NCI-H1105 treated with DMSO at 0.1 percent for 48 hours (cell line): ENCODE measurements at regions not wholly inside any gene's neighbourhood (a gene's known extent, or its start where the extent isn't known, plus 50 kb on each side); places are given as distances from the start of the nearest gene placed in this dataset.
"Not testable (repeated sequence)": the region's sequence is repeated elsewhere in the genome, so short reads cannot be mapped to it uniquely, and the experiment has no call there.

Experiments
- DNase-seq: peaks from one replicate; lab custom pipeline; 2025; lab: John Stamatoyannopoulos, UW

DNA sequence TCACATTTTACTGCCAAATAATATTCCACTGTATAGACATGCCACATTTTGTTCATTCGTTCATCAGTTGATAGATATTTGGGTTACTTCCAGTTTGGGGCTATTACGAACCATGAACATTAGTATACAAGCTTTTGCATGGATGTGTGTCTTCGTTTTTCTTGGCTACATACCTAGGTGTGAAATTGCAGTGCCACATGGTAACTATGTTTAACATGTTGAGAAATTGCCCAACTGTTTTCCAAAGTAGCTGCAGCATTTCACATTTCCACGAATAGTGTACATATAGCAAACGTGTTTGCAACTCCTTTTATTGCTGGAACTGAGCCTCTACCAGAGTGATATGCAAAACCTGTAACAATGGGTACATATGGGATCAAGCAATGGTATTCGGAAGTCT, 221.5 kb downstream of the VEGFC start:
- DNase-seq: no peak

DNA sequence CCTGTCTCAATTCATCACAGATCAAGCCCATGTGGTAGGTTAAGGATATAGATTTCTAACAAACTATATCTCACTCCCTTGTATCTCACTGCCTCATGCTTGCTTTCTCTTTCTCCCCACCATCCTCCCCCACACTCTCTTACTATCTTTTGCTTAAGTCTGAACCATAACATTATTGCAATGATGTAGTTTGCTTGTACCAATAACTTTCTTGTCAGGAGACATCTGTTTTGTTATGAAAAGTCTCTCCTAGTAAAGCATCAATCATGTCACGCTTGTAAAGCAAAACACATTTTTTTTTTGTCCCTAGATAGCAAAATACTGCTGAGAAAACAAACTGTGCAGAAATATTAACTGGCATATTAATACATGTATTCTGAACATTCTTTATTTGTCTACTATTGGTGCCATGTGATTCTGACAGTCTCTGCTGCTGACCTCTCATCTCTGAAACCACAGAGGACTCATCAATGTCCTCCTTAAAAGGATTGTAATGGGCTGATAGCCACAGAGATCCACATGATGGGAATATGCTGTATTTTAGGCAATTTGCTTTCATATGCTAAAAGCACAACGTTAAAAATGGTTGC, 217.5 kb downstream of the VEGFC start:
- DNase-seq: no peak

DNA sequence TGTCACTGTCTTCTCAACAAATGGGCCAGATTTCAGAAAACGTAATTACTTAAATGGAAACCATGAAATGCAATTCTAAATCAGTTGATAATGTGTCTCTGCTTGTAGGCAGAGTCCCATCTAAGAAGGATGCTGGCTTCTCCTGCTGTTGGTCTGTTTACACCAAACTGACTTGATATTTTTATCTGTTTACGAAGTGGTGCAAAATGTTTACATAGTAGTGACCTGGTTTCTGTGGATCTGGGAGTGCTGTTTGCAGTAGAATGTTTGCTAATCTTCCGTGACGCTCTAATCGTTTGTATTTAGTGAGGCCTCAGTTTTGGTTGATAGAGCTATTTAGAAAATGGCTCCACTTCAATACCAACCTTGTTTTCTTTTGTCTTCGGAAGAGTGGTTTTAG, 213.5 kb downstream of the VEGFC start:
- no peak for DNase-seq

DNA sequence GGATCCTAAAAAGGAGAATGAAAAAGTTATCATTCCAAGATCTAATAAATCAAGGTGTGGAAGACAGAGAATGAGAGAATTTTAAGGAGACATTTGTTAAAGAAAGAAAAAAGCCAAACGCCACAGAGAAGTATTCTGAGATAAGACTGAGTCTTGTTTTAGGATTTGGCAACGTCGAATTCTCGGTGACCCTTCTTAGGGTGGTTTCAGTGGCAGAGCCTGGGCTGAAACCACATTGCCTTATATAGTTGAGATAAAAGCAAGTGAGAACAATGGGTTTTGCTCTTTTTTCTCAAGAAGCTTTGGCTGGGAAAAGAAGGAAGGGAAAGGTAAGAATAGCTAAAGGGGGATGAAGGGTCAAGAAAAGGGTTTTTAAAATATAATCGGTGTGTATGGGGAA, 209.4 kb downstream of the VEGFC start:
- no peak for DNase-seq

DNA sequence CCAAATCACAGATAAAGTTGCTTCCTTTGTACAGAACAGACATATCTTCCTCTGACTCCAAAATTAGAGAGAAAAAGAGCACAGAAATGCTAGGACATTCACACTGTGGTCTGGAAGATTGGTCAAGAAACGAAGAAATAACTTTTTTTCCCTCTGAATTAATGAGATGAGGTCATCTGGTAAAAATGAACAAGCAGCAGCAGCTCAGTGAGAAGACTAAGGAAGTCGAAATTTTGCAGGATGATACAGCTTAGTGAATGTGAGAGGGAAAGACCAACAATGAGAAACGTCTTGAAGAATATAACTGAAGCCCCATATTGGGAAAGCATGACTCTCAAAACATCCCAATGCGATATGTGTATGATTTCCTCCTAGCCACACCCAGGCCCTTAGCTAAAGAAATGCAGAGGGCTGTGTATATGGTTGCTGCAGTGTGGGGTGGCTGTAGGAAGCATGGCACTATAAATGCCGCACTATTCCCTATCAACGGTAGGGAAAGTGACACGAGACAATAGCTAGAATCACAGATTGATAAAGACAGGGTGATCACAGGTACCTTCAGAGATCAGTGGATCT, 208.6 kb downstream of the VEGFC start:
- no peak for DNase-seq

DNA sequence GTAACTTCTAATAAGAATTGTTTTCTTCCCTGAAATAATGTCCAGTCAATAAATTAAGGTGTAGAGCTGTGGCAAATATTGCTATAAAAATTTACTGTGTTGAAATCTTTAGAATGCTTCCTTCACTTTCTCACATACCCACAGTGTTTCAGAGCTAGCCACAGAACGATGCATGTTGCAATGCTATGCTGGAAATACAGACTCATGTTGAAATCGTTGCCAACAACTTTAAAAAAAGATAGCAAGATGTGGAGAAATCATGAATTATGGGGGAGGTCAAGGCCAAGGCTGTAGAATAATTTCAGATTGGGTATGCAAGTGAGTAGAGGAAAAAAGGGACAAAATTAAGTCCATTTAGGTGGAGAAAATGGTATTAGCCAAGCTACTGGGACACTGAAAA, 204.8 kb downstream of the VEGFC start:
- DNase-seq: no peak

DNA sequence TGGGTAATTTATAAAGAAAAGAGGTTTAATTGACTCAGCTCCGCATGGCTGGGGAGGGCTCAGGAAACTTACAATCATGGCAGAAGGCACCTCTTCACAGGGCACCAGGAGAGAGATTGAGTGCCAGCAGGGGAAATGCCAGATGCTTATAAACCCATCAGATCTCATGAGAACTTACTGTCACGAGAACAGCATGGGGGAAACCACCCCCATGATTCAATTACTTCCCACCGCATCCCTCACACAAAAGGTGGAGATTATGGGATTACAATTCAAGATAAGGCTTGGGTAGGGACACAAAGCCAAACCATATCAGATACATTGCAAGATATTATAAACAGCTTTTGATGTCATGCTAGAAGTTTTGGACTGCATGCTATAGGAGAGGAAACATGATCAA, 204.3 kb downstream of the VEGFC start:
- no peak for DNase-seq

DNA sequence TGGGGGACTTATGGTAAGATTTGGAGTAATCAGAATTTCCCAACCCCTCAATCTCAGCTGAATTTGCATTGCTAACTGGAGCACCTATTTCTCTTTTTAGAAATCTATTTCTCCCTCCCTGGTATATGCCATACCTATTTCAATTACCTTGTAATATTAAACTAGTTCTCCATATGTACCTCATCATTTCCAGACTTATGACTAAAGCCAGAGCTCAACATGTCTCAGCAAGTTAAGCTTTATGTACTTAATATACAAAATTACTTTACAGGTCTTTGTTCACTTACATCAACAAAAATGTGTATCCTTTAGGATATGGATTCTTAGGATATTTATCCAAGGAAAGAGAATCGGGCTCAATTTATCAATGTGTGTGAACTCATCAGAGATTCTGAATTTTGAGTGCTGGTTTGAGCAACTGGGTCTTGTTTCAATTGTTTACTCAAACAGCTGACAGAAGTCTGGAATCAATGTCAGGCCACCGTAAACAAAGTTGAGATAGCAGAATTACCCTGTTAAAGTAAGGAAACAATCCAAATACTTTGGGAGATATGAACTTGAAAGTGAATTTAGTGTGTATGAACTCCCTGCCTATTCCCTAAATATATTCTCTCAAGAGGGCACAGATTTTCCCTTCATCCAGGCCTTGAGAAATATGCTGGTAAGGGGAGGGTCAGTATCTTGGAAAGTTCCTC, 199.6 kb downstream of the VEGFC start:
- no peak for DNase-seq

DNA sequence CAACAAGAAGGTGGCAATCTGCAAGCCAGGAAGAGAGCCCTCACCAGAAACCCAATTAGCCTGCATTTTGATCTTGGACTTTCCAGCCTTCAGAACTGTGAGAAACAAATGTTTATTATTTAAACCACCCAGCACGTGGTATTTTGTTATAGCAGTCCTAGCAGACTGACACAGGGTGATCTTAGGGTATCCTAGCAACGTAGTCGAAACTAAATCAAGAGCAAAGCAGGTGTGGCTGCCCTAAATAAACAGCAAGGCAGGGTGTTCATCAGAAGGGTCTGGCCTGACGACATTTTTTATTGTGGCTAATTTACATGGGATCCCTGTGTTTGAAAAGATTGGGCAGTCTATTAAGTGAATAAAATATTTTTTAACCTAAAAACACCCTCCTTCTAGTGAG, 198.8 kb downstream of the VEGFC start:
- DNase-seq: no peak

DNA sequence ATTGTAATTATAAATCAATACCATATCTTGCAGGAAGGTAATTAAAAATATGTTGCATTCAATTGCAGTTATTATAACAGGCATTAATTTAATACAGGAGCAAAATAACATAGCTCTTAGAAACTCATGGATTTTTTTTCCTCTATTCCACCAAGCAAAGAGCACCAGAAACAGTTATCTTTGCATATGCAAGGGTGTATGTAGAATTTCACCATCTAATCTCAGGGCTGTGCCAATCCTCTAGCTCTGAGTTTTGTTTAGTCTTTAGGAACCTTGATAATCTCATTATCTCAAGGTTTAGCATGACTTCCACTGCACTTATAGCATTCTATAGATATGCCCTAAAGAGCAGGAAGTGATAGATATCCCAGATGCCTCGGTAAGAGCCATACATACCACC, 197.5 kb downstream of the VEGFC start:
- no peak for DNase-seq

DNA sequence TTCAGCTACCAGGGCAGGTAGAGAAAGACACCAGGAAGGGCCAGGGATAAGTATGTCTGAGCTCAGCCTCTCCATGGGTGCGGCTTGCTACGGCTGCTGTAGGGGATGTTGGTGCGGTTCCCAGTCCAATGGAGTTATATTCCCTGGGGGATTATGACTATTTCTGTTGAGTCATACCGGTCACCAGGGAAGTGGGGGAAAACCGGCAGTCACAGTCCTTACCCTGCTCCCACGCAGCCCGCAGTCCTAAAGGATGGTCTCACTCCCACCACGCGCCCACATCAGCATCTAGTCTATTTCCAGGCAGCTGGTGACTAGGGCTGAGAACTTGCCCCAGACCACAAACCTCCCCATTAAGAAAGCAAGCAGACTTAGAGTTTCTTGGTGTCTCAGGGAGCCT, 191.6 kb downstream of the VEGFC start:
- no peak for DNase-seq

DNA sequence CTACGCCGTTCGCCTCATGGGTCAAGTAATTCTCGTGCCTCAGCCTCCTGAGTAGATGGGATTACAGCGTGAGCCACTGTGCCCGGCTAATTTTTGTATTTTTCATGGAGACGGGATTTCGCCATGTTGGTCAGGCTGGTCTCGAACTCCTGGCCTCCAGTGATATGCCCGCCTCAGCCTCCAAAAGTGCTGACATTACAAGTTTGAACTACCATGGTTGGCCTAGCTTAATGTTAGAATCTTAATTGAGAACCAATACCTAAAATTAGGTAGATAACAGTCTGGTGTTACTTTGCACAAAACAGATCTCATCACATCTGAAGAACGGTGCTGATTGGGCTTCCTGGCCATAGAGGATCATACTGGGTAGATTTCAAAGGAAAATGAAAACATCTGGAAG, 184.9 kb downstream of the VEGFC start:
- no peak for DNase-seq

DNA sequence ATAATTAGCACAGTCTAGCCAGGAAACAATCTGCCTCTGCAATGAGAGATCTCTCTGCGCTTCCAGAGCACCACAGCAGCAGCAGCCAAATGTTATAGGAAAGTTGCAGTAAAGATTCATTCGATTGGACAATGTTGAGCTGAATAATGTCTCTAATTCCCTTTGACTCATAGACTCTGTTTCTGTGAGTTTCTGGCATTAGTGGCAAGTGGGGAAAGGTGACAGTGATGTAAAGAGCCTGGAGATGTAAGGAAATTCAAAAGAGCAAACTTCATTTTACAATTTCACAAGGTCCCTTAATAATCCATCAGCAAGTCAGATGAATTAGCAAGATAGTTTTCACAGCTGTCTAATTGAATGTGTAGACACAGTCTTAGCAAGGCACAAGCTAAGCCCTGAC, 184.4 kb downstream of the VEGFC start:
- DNase-seq: no peak

DNA sequence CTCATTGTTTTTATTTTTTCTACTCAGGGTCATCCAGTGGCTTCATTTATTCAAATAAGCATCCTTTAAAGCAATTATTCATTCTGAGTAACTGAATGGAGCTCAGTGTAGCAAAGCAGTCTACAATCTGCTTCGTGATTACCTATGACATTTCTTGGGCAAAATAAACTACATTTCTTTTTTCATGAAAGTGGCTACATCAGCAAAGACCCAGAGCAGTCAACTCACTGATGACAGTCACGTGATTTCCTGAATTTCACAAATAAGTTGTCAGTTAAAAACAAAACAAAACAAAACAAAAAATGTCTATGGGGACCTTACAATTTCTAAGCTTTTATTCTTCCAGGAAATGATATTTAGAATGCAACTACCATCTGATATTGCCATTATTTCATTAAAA, 182.1 kb downstream of the VEGFC start:
- DNase-seq: no peak

DNA sequence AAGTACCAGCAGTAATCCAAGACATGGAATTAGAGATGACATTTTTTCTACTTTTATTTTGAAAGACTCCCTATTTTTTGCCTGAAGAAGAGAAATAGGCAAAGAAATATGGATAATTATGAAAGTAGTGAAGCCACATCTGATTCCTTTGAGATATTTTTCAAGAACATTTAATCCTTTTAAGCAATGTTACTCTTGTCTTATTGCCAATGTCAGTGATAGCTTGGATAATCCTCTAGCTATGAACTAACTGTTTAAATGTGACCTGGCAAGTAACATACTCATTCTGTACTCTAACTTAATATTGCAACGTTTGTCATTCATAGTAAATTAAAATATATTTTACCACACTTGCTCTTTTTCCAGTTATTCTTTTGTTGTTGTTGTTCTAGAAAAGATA, 181.3 kb downstream of the VEGFC start:
- no peak for DNase-seq

DNA sequence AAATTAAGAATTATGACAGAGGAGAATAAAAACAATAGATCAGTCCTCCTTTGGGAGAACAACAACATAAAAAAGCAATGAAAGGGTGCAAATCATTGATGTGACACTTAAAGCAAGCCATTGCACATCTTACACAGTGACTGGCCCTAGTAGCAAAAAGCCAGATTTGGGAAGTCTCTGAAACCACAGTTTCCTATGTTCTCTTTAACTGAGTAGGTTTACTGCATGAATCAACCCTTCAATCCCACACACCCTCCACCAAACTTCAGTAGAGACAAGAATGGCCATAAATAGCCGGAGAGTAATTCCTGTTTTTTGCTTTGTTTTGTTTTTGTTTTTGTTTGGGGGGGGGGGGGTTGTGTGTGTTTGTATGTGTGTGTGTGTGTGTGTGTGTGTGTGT, 180.8 kb downstream of the VEGFC start:
- no peak for DNase-seq

DNA sequence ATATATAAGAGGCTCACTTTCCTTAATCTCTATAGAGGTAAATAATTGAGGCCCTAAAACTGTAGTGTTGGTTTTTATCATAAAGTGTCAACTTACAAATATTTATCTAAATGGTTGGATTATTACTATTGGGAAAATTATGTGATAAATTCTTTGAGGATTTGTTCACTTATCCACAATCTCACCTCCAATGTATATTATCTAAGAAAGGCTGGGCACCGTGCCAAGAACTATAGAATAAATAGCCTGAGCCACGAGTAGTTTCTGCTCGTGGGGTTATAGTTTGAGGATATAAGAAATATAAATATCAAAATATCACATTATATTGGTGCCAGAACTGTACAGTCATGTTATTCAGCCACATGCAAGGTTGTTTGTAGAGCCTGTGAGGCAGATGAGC, 177.9 kb downstream of the VEGFC start:
- DNase-seq: no peak

DNA sequence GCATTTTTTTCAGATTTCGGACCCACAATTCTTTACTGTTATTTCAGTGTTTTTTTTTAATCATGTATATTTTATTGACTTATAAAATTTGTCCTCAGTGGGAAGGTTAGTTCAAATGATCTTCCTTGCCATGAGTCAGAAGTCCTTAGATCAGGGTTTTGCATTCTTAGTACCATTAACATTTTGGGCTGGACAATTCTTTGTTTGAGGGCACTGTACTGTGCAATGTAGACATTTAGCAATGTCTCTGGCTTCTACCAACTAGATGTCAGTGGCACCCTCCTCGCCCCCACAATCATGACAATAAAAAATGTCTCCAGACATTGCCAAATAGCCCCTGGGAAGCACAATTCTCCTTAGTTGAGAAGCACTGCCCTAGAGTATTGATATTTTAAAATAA, 176.6 kb downstream of the VEGFC start:
- DNase-seq: no peak

DNA sequence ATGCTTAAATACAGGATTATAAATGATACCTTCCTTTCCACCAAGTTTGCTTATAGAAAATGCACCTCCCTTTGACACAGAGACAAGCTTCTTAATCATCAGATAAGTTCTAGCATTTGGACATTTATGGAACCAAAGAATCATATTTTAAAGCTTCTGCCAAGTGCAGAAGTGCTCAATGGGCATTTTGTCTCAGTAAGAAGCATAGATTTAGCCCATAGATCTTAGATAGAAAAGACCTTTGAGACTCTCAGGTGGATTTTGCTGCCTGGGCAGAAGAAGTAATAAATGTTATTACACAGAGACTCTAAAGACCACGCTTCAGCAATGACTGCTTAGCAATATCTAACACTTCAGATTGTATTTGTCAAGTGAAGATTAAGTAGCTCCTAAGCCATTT, 174.6 kb downstream of the VEGFC start:
- no peak for DNase-seq

DNA sequence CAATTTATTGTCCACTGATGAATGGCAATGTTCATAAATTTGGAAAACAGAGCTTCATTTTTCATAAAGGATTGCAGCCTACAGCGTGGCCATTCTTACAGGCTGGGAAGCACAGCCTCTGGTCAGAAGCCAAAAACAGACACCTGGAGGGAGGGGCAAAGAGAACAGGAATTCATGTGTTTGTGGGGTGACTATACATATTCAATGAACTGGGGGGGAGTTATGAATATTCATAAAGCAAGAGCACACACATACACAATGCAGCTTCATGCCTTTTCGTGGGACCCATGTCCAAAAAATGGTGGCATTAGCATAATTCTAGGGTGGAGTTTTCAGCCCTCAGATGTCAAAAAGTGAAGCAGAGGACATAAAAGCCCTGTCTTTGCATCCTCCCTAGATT, 173.3 kb downstream of the VEGFC start:
- DNase-seq: no peak

DNA sequence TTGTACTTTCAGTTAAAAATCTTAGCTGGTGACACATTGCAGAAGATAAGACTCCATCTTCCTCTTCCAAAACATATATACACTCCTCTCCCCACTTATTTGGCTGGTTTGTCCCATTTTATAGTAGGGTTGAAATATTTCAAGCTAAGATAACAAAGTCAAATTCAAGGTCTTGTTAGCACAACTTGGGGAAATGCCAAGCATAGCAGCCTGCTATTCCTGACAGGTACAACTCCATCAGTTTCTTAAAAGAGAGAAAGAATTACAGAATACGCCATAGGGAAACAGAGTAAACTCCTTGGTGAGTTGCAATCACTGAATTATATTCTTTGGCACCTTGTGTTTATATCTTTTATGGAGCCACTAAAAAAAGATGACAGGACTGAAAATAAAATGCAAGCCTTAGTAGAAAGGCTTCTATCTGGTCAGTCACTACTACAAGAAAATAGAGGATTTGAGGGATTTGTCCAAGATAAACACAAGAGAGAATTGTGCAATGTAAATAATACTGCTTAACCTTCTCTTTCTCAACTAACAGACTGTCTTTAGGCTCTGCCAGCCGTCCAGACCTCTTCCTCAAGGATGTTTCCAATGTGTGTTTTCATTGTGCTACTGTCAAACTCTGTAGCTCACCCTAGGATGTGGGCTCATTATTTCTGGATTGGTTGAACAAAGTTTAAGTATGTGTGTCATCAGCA, 170.3 kb downstream of the VEGFC start:
- DNase-seq: no peak

DNA sequence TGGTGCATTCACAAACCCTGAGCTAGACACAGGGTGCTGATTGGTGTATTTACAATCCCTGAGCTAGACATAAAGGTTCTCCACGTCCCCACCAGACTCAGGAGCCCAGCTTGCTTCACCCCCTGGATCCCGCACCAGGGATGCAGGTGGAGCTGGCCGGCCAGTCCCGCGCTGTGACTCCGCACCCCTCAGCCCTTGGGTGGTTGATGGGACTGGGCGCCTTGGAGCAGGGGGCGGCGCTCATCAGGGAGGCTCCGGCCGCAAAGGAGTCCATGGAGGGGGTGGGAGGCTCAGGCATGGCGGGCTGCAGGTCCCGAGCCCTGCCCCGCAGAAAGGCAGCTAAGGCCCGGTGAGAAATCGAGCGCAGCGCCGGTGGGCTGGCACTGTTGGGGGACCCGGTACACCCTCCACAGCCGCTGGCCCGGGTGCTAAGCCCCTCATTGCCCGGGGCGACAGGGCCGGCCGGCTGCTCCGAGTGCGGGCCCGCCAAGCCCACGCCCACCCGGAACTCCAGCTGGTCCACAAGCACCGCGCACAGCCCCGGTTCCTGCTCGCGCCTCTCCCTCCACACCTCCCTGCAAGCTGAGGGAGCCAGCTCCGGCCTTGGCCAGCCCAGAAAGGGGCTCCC, 167.6 kb downstream of the VEGFC start:
- not testable (repeated sequence) for DNase-seq

DNA sequence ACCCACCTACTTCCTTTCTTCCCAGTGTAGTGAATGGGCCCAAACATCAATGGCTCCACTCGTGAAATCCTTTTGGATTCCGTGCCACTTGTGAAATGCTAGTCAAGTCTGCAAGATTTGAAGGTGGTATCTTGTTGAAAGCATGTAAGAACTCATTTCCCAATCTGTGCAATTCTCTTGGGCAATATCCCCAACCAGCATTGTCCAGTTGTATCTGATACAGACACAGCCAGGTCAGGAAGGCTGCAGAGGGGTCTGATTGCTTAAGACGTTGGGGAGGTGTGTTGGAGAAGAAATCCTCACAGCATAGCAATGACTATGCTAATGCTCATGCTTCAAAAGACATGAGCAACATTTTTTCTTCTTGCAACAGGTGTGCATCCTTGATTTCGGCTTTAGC, 164.8 kb downstream of the VEGFC start:
- no peak for DNase-seq
